Keratinocyte (primary cell): ENCODE measurements at regions not wholly inside any gene's neighbourhood (a gene's known extent, or its start where the extent isn't known, plus 50 kb on each side); places are given as distances from the start of the nearest gene placed in this dataset.

Experiments
- DNase-seq: peaks from one replicate; pipeline ENCODE4 v3.0.0-alpha.2; 2011; ENCODE audit warnings: low read depth, missing footprints, low spot score
- FAIRE-seq: peaks from 2 replicates; lab custom pipeline; 2011; peaks lifted over from hg19 to GRCh38; lab: Jason Lieb, UNC
- H2AFZ ChIP-seq: 2 replicates; pipeline ENCODE4 v1.6.0; 2012; ENCODE audit warnings: low read length, control low read depth, inconsistent platforms; ENCODE audit not compliant: control insufficient read depth
- H3K27ac ChIP-seq: 2 replicates; pipeline ENCODE4 v1.5.1; 2011; ENCODE audit warnings: low read length; ENCODE audit not compliant: control insufficient read depth, insufficient read depth
- H3K27me3 ChIP-seq: 3 replicates; pipeline ENCODE4 v1.6.0; 2011; ENCODE audit warnings: low read length; ENCODE audit not compliant: control insufficient read depth, insufficient read depth; ENCODE audit errors: extremely low read depth
- H3K36me3 ChIP-seq, 2 experiments: 2 replicates in 1 of 2; 3 replicates in 1 of 2; pipeline ENCODE4 v1.5.1; 2011; ENCODE audit warnings: low read length in 2 of 2, mild to moderate bottlenecking in 1 of 2; ENCODE audit not compliant: control insufficient read depth in 2 of 2, insufficient read depth in 2 of 2; ENCODE audit errors: extremely low read depth in 1 of 2
- H3K4me1 ChIP-seq: 3 replicates; pipeline ENCODE4 v1.5.1; 2011; ENCODE audit warnings: low read length; ENCODE audit not compliant: control insufficient read depth, insufficient read depth; ENCODE audit errors: extremely low read depth
- H3K4me2 ChIP-seq: 3 replicates; pipeline ENCODE4 v1.6.0; 2011; ENCODE audit warnings: low read depth, low read length; ENCODE audit not compliant: control insufficient read depth, insufficient read depth; ENCODE audit errors: extremely low read depth
- H3K4me3 ChIP-seq, 3 experiments: fragments of 200-600 bp in 1 of 3; sonication (generic) in 1 of 3; 2 replicates in 2 of 3; 3 replicates in 1 of 3; pipeline ENCODE4 v1.5.1; 2011 to 2016; ENCODE audit warnings: low read length in 3 of 3, mild to moderate bottlenecking in 3 of 3, control low read depth in 2 of 3, inconsistent platforms in 1 of 3, low read depth in 1 of 3, mixed read lengths in 1 of 3, mixed run types in 1 of 3, moderate library complexity in 1 of 3; ENCODE audit not compliant: control insufficient read depth in 2 of 3, insufficient read depth in 2 of 3; ENCODE audit errors: extremely low read depth in 1 of 3
- H3K79me2 ChIP-seq: 2 replicates; pipeline ENCODE4 v1.6.0; 2012; ENCODE audit warnings: low read length; ENCODE audit not compliant: control insufficient read depth, insufficient read depth
- H3K9ac ChIP-seq: 3 replicates; pipeline ENCODE4 v1.6.0; 2011; ENCODE audit warnings: low read length; ENCODE audit not compliant: control insufficient read depth, insufficient read depth; ENCODE audit errors: extremely low read depth
- H3K9me1 ChIP-seq: 3 replicates; pipeline ENCODE4 v1.6.0; 2011; ENCODE audit warnings: low read length; ENCODE audit not compliant: control insufficient read depth, insufficient read depth; ENCODE audit errors: extremely low read depth
- H3K9me3 ChIP-seq: 2 replicates; pipeline ENCODE4 v1.5.1; 2012; ENCODE audit warnings: low read depth, low read length; ENCODE audit not compliant: control insufficient read depth
- H4K20me1 ChIP-seq: 3 replicates; pipeline ENCODE4 v1.6.0; 2011; ENCODE audit warnings: low read length; ENCODE audit not compliant: control insufficient read depth, insufficient read depth; ENCODE audit errors: extremely low read depth
- CTCF ChIP-seq, 3 experiments: IDR thresholded peaks in 1 of 3; conservative IDR thresholded peaks in 1 of 3; optimal IDR thresholded peaks in 1 of 3; 2 replicates in 2 of 3; 3 replicates in 1 of 3; pipeline versions ENCODE3 to v1.5.1; 2011; ENCODE audit warnings: low read length in 3 of 3, mild to moderate bottlenecking in 3 of 3, moderate library complexity in 2 of 3, control low read depth in 1 of 3, inconsistent platforms in 1 of 3; ENCODE audit not compliant: insufficient read depth in 2 of 3; ENCODE audit errors: extremely low read depth in 1 of 3
- EZH2 ChIP-seq: IDR thresholded peaks from one replicate; pipeline ENCODE4 v1.6.1; 2012; ENCODE audit warnings: inconsistent platforms, mild to moderate bottlenecking, low read length, moderate library complexity
- dilution Hi-C: fragments of 300-500 bp; cut with MboI; formaldehyde crosslinking; loops from one replicate; pipeline ENCODE4 v1.7.0; 2020; ENCODE audit warnings: low sequenced_read_pairs; ENCODE audit not compliant: extremely low pct_ligation_motif_present

- Histone ChIP-seq H3K4me3 (no peak overlapping the region), H3K9me3 (no peaks in the 10 kb centered on the region), H4K20me1 (no peaks in the 10 kb centered on the region), H3K9ac (no peak overlapping the region), H3K9me1 (no peaks in the 10 kb centered on the region), H3K79me2 (no peaks in the 10 kb centered on the region), H3K27me3 (no peaks in the 10 kb centered on the region), H3K36me3 (no peaks in the 10 kb centered on the region), H3K27ac (no peak overlapping the region), H3K4me2 (no peak overlapping the region), H2AFZ (no peak overlapping the region), H3K4me1 (no peaks in the 10 kb centered on the region)
- dilution Hi-C loops = no loop called here
- FAIRE-seq = no peak
- no peak for DNase-seq
- TF ChIP-seq CTCF (optimal IDR thresholded peaks at IDR 0.05 in 1 of 3, IDR thresholded peaks at IDR 0.05 in 1 of 3, conservative IDR thresholded peaks at IDR 0.05 in 1 of 3; ENCODE audit: extremely low read depth in 1 of 3, insufficient read depth in 2 of 3, low read length in 3 of 3) (no peak), EZH2 (no peak)
These were observed 199.6 kb upstream of the CYLC2 start for GRCh38 chr9:102795532-102795931.

- Histone ChIP-seq H3K9ac (no peak overlapping the region), H3K9me3 (no peaks in the 10 kb centered on the region), H2AFZ (no peak overlapping the region), H3K27ac (no peak overlapping the region), H3K4me1 (no peaks in the 10 kb centered on the region), H3K79me2 (no peaks in the 10 kb centered on the region), H3K36me3 (no peaks in the 10 kb centered on the region), H3K4me3 (no peak overlapping the region), H4K20me1 (no peaks in the 10 kb centered on the region), H3K4me2 (no peak overlapping the region), H3K27me3 (no peaks in the 10 kb centered on the region), H3K9me1 (no peaks in the 10 kb centered on the region)
- FAIRE-seq (no peak), DNase-seq (no peak)
- dilution Hi-C loops = no loop called here
- TF ChIP-seq CTCF (optimal IDR thresholded peaks at IDR 0.05 in 1 of 3, IDR thresholded peaks at IDR 0.05 in 1 of 3, conservative IDR thresholded peaks at IDR 0.05 in 1 of 3; ENCODE audit: extremely low read depth in 1 of 3, insufficient read depth in 2 of 3, low read length in 3 of 3) = no peak
- TF ChIP-seq EZH2 = no peak
These were observed 215.8 kb upstream of the CYLC2 start for GRCh38 chr9:102779356-102779755.
